ENCODE measurements at regions not wholly inside any gene's neighbourhood (a gene's known extent, or its start where the extent isn't known, plus 50 kb on each side); places are given as distances from the start of the nearest gene placed in this dataset.
A peak's percentile ranks its signal among the peaks of the same experiment; 100 is the strongest.

- TF ChIP-seq CTCF (IDR thresholded peaks at IDR 0.05; ENCODE audit: low read depth, low read length): no peak
- no peak for DNase-seq (ENCODE audit: extremely low read depth, low read depth)
Observed at GRCh38 chr5:9903801-9904200, 273.6 kb upstream of the TAS2R1 start.

GRCh38 chr5:9898319-9898718 lies 268.2 kb upstream of the TAS2R1 start:
- DNase-seq (ENCODE audit: extremely low read depth, low read depth): peak; percentile 16
- TF ChIP-seq CTCF (IDR thresholded peaks at IDR 0.05; ENCODE audit: low read depth, low read length): peak; percentile 64

GRCh38 chr5:9895302-9895645 lies 265.1 kb upstream of the TAS2R1 start:
- no peak for DNase-seq (ENCODE audit: extremely low read depth, low read depth)
- no peak for TF ChIP-seq CTCF (IDR thresholded peaks at IDR 0.05; ENCODE audit: low read depth, low read length)

- DNase-seq (ENCODE audit: extremely low read depth, low read depth): no peak
- TF ChIP-seq CTCF (IDR thresholded peaks at IDR 0.05; ENCODE audit: low read depth, low read length): no peak
Observed at GRCh38 chr5:9894571-9895301, 264.6 kb upstream of the TAS2R1 start.

GRCh38 chr5:9892696-9893095 lies 262.5 kb upstream of the TAS2R1 start:
- TF ChIP-seq CTCF (IDR thresholded peaks at IDR 0.05; ENCODE audit: low read depth, low read length): no peak
- no peak for DNase-seq (ENCODE audit: extremely low read depth, low read depth)

GRCh38 chr5:9889511-9889910 lies 259.4 kb upstream of the TAS2R1 start:
- no peak for DNase-seq (ENCODE audit: extremely low read depth, low read depth)
- no peak for TF ChIP-seq CTCF (IDR thresholded peaks at IDR 0.05; ENCODE audit: low read depth, low read length)

GRCh38 chr5:9888501-9888901 lies 258.4 kb upstream of the TAS2R1 start:
- peak; percentile 72 for DNase-seq (ENCODE audit: extremely low read depth, low read depth)
- no peak for TF ChIP-seq CTCF (IDR thresholded peaks at IDR 0.05; ENCODE audit: low read depth, low read length)
